Thyroid gland (tissue), 4 donors: ENCODE measurements at regions not wholly inside any gene's neighbourhood (a gene's known extent, or its start where the extent isn't known, plus 50 kb on each side); places are given as distances from the start of the nearest gene placed in this dataset.

Experiments
- CTCF ChIP-seq, 6 experiments: fragments of 200-600 bp in 3 of 6; fragments of 450-650 bp in 3 of 6; sonication (generic) in 3 of 6; IDR thresholded peaks; one replicate each; pipeline ENCODE4 v1.5.1; 2016 to 2019; ENCODE audit warnings: antibody characterized with exemption in 6 of 6, mild to moderate bottlenecking in 2 of 6, inconsistent platforms in 1 of 6, moderate library complexity in 1 of 6
- POLR2A ChIP-seq, 2 donors: fragments of 450-650 bp; IDR thresholded peaks; one replicate each; pipeline ENCODE4 v1.6.1; 2017; ENCODE audit warnings: antibody characterized with exemption in 2 of 2, mild to moderate bottlenecking in 2 of 2, moderate library complexity in 1 of 2

DNA sequence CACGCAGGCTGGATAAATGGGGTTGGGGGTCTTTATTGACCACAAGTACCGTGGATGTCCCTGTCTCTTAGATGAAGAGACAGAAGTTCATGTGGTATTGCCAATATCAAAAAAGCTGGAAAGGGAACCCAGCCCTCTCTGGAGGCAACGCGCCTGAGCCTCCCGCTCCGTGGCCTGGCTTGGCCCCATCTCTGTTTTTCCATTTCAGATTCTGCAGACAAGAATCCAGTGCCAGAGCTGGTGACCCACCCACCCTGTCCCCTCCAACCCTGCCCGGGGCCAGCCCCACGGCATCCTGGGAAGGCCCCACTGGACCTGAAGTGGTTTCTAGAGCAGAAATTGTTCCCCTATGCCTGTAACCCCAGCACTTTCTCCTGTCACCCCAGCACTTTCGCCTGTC is 57.7 kb downstream of the PTPRS start:
- TF ChIP-seq CTCF (IDR thresholded peaks at IDR 0.05) (no peak), POLR2A (IDR thresholded peaks at IDR 0.05) (no peak)
